ENCODE measurements at regions not wholly inside any gene's neighbourhood (a gene's known extent, or its start where the extent isn't known, plus 50 kb on each side); places are given as distances from the start of the nearest gene placed in this dataset.

GRCh38 chr5:56523790-56524575 lies 290.9 kb upstream of the ANKRD55 start:
- no peaks in the 10 kb centered on the region for H3K4me1 ChIP-seq (ENCODE audit: control insufficient read depth, extremely low read depth, insufficient read depth, low read length)
- no peaks in the 10 kb centered on the region for H3K36me3 ChIP-seq (ENCODE audit: control insufficient read depth, insufficient read depth, low read length)
- H3K4me2 ChIP-seq (ENCODE audit: extremely low read depth, insufficient read depth, low read length), result no peak overlapping the region
- H4K20me1 ChIP-seq (ENCODE audit: control insufficient read depth, extremely low read depth, insufficient read depth, low read length), result no peaks in the 10 kb centered on the region
- H3K27me3 ChIP-seq (ENCODE audit: control insufficient read depth, insufficient read depth, low read length), result no peaks in the 10 kb centered on the region
- no peak overlapping the region for H3K9ac ChIP-seq (ENCODE audit: insufficient read depth, low read length)
- TF ChIP-seq CTCF (conservative IDR thresholded peaks at IDR 0.05 in 1 of 2, IDR thresholded peaks at IDR 0.05 in 1 of 2; ENCODE audit: low read depth in 1 of 2, low read length in 2 of 2) (no peak), EZH2 (IDR thresholded peaks at IDR 0.05; ENCODE audit: low read length, missing control alignments) (no peak)
- H2AFZ ChIP-seq (ENCODE audit: low read length), result no peak overlapping the region
- no peaks in the 10 kb centered on the region for H3K79me2 ChIP-seq (ENCODE audit: control insufficient read depth, insufficient read depth, low read length)
- DNase-seq (ENCODE audit: low read depth in 2 of 2), result no peak
- no peak overlapping the region for H3K4me3 ChIP-seq (replicated peaks in 1 of 4; ENCODE audit: control extremely low read depth in 1 of 4, insufficient read depth in 1 of 4, low read depth in 3 of 4, low read length in 4 of 4)
- no peaks in the 10 kb centered on the region for H3K9me3 ChIP-seq (ENCODE audit: control insufficient read depth, insufficient read depth, low read depth, low read length)
- no peak overlapping the region for H3K27ac ChIP-seq (ENCODE audit: insufficient read depth, low read length)

- TF ChIP-seq CTCF (conservative IDR thresholded peaks at IDR 0.05 in 1 of 2, IDR thresholded peaks at IDR 0.05 in 1 of 2; ENCODE audit: low read depth in 1 of 2, low read length in 2 of 2) (no peak), EZH2 (IDR thresholded peaks at IDR 0.05; ENCODE audit: low read length, missing control alignments) (no peak)
- no peaks in the 10 kb centered on the region for H3K9me3 ChIP-seq (ENCODE audit: control insufficient read depth, insufficient read depth, low read depth, low read length)
- peak; percentile 18 to 62 for DNase-seq (ENCODE audit: low read depth in 2 of 2)
- H3K4me1 ChIP-seq (ENCODE audit: control insufficient read depth, extremely low read depth, insufficient read depth, low read length), result no peaks in the 10 kb centered on the region
- H3K79me2 ChIP-seq (ENCODE audit: control insufficient read depth, insufficient read depth, low read length), result no peaks in the 10 kb centered on the region
- no peaks in the 10 kb centered on the region for H3K36me3 ChIP-seq (ENCODE audit: control insufficient read depth, insufficient read depth, low read length)
- no peaks in the 10 kb centered on the region for H3K27me3 ChIP-seq (ENCODE audit: control insufficient read depth, insufficient read depth, low read length)
- H2AFZ ChIP-seq (ENCODE audit: low read length), result no peak overlapping the region
- H4K20me1 ChIP-seq (ENCODE audit: control insufficient read depth, extremely low read depth, insufficient read depth, low read length), result no peaks in the 10 kb centered on the region
- H3K4me3 ChIP-seq (replicated peaks in 1 of 4; ENCODE audit: control extremely low read depth in 1 of 4, insufficient read depth in 1 of 4, low read depth in 3 of 4, low read length in 4 of 4), result no peak overlapping the region
- H3K4me2 ChIP-seq (ENCODE audit: extremely low read depth, insufficient read depth, low read length), result no peak overlapping the region
- H3K27ac ChIP-seq (ENCODE audit: insufficient read depth, low read length), result no peak overlapping the region
- H3K9ac ChIP-seq (ENCODE audit: insufficient read depth, low read length), result no peak overlapping the region
These were observed 289.8 kb upstream of the ANKRD55 start for GRCh38 chr5:56522960-56523359.

- H3K4me1 ChIP-seq (ENCODE audit: control insufficient read depth, extremely low read depth, insufficient read depth, low read length), result no peaks in the 10 kb centered on the region
- no peaks in the 10 kb centered on the region for H3K79me2 ChIP-seq (ENCODE audit: control insufficient read depth, insufficient read depth, low read length)
These were observed 289.0 kb upstream of the ANKRD55 start for GRCh38 chr5:56522169-56522568.

More at GRCh38 chr5:56522169-56522568, 289.0 kb upstream of the ANKRD55 start:
- TF ChIP-seq CTCF (conservative IDR thresholded peaks at IDR 0.05 in 1 of 2, IDR thresholded peaks at IDR 0.05 in 1 of 2; ENCODE audit: low read depth in 1 of 2, low read length in 2 of 2), result no peak
- no peak for TF ChIP-seq EZH2 (IDR thresholded peaks at IDR 0.05; ENCODE audit: low read length, missing control alignments)
- Histone ChIP-seq H3K4me2 (ENCODE audit: extremely low read depth, insufficient read depth, low read length) (no peak overlapping the region), H3K27ac (ENCODE audit: insufficient read depth, low read length) (no peak overlapping the region), H3K36me3 (ENCODE audit: control insufficient read depth, insufficient read depth, low read length) (no peaks in the 10 kb centered on the region), H3K27me3 (ENCODE audit: control insufficient read depth, insufficient read depth, low read length) (no peaks in the 10 kb centered on the region), H3K9me3 (ENCODE audit: control insufficient read depth, insufficient read depth, low read depth, low read length) (no peaks in the 10 kb centered on the region), H2AFZ (ENCODE audit: low read length) (no peak overlapping the region), H3K4me3 (replicated peaks in 1 of 4; ENCODE audit: control extremely low read depth in 1 of 4, insufficient read depth in 1 of 4, low read depth in 3 of 4, low read length in 4 of 4) (no peak overlapping the region), H3K9ac (ENCODE audit: insufficient read depth, low read length) (no peak overlapping the region), H4K20me1 (ENCODE audit: control insufficient read depth, extremely low read depth, insufficient read depth, low read length) (no peaks in the 10 kb centered on the region)
- no peak for DNase-seq (ENCODE audit: low read depth in 2 of 2)

All from fibroblast of lung (primary cell).